PC-3 (cell line): ENCODE measurements at regions not wholly inside any gene's neighbourhood (a gene's known extent, or its start where the extent isn't known, plus 50 kb on each side); places are given as distances from the start of the nearest gene placed in this dataset.

Source experiments
- EZH2 ChIP-seq: fragments of 300-600 bp; sonication (generic); IDR thresholded peaks from one replicate; pipeline ENCODE4 v1.6.1; 2017; ENCODE audit warnings: antibody characterized with exemption, mild to moderate bottlenecking, low read length; ENCODE audit not compliant: unreplicated experiment
- EZH2phosphoT487 ChIP-seq: fragments of 300-600 bp; sonication (generic); IDR thresholded peaks from 2 replicates; pipeline ENCODE4 v1.6.1; 2018; ENCODE audit warnings: mild to moderate bottlenecking, antibody characterized with exemption, low read length, borderline replicate concordance
- TF ChIP-seq, protein P1 (sequence below): fragments of 300-600 bp; sonication (generic); conservative IDR thresholded peaks from 2 replicates; pipeline ENCODE4 v1.5.1; 2017; ENCODE audit warnings: antibody characterized with exemption, low read depth, mild to moderate bottlenecking, low read length

DNA sequence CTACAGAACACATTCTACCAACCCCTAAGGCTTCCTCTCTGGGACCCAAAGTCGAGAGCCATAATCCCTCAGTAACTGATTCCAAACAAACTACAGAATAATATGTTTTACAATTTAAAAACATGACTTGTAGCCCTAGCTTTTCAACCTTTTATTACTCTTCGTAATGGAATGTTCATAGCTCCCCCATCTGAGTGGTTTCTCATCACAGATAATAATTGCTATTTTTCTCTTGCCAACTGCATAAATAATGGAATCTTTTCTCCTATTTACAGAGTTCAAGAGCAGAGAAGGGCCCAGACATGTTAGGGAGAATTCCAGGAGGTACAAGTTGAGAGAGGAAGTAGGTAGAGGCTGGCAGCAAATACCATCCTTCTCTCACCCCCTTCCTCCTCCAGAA, 59.9 kb upstream of the CERS6 start:
- TF ChIP-seq, protein P1, sequence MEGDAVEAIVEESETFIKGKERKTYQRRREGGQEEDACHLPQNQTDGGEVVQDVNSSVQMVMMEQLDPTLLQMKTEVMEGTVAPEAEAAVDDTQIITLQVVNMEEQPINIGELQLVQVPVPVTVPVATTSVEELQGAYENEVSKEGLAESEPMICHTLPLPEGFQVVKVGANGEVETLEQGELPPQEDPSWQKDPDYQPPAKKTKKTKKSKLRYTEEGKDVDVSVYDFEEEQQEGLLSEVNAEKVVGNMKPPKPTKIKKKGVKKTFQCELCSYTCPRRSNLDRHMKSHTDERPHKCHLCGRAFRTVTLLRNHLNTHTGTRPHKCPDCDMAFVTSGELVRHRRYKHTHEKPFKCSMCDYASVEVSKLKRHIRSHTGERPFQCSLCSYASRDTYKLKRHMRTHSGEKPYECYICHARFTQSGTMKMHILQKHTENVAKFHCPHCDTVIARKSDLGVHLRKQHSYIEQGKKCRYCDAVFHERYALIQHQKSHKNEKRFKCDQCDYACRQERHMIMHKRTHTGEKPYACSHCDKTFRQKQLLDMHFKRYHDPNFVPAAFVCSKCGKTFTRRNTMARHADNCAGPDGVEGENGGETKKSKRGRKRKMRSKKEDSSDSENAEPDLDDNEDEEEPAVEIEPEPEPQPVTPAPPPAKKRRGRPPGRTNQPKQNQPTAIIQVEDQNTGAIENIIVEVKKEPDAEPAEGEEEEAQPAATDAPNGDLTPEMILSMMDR = no peak
- TF ChIP-seq EZH2phosphoT487 = no peak
- TF ChIP-seq EZH2 = no peak
